ENCODE measurements at regions not wholly inside any gene's neighbourhood (a gene's known extent, or its start where the extent isn't known, plus 50 kb on each side); places are given as distances from the start of the nearest gene placed in this dataset.

GRCh38 chr4:136106753-136107152 is 1425.5 kb downstream of the PCDH18 start:
- TF ChIP-seq TAF1 (IDR thresholded peaks at IDR 0.05; ENCODE audit: low read depth, low read length) (no peak), POU2F2 (IDR thresholded peaks at IDR 0.05; ENCODE audit: low read depth, low read length) (no peak), PAX5 (IDR thresholded peaks at IDR 0.05; ENCODE audit: insufficient read depth, low read length, severe bottlenecking) (no peak), POLR2AphosphoS5 (IDR thresholded peaks at IDR 0.05; ENCODE audit: low read depth, low read length) (no peak), POLR2A (IDR thresholded peaks at IDR 0.05; ENCODE audit: low read depth, low read length) (no peak), SPI1 (IDR thresholded peaks at IDR 0.05; ENCODE audit: low read depth, low read length) (no peak)
- DNase-seq (ENCODE audit: insufficient read length, low spot score) (no peak), FAIRE-seq (no peak)

- FAIRE-seq (no peak), DNase-seq (ENCODE audit: insufficient read length, low spot score) (no peak)
- no peak for TF ChIP-seq PAX5 (IDR thresholded peaks at IDR 0.05; ENCODE audit: insufficient read depth, low read length, severe bottlenecking)
- TF ChIP-seq POLR2A (IDR thresholded peaks at IDR 0.05; ENCODE audit: low read depth, low read length), result no peak
- TF ChIP-seq POU2F2 (IDR thresholded peaks at IDR 0.05; ENCODE audit: low read depth, low read length), result no peak
- TF ChIP-seq SPI1 (IDR thresholded peaks at IDR 0.05; ENCODE audit: low read depth, low read length), result no peak
- TF ChIP-seq POLR2AphosphoS5 (IDR thresholded peaks at IDR 0.05; ENCODE audit: low read depth, low read length), result no peak
- TF ChIP-seq TAF1 (IDR thresholded peaks at IDR 0.05; ENCODE audit: low read depth, low read length), result no peak
These were observed 1428.7 kb downstream of the PCDH18 start for GRCh38 chr4:136103616-136104015.

DNA sequence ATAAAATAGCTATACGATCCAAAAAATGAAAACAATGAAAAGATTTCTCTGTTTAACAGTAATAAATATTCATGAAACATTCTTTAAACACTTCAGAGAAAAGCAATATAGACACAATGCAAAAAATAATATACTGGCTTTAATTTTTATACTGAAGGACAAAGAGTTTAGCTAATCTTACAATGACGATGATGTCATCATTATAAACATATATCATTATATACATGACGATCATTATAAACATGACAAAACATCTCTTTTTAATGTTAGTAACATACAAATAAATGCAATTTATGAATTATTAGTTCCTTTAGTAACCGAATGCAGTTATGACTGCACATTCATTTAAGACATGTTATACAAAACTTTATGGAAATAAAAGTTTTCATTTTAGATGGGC is 1434.6 kb downstream of the PCDH18 start:
- FAIRE-seq (no peak), DNase-seq (ENCODE audit: insufficient read length, low spot score) (no peak)
- TF ChIP-seq TAF1 (IDR thresholded peaks at IDR 0.05; ENCODE audit: low read depth, low read length) (no peak), SPI1 (IDR thresholded peaks at IDR 0.05; ENCODE audit: low read depth, low read length) (no peak), POLR2AphosphoS5 (IDR thresholded peaks at IDR 0.05; ENCODE audit: low read depth, low read length) (no peak), POU2F2 (IDR thresholded peaks at IDR 0.05; ENCODE audit: low read depth, low read length) (no peak), POLR2A (IDR thresholded peaks at IDR 0.05; ENCODE audit: low read depth, low read length) (no peak)

DNA sequence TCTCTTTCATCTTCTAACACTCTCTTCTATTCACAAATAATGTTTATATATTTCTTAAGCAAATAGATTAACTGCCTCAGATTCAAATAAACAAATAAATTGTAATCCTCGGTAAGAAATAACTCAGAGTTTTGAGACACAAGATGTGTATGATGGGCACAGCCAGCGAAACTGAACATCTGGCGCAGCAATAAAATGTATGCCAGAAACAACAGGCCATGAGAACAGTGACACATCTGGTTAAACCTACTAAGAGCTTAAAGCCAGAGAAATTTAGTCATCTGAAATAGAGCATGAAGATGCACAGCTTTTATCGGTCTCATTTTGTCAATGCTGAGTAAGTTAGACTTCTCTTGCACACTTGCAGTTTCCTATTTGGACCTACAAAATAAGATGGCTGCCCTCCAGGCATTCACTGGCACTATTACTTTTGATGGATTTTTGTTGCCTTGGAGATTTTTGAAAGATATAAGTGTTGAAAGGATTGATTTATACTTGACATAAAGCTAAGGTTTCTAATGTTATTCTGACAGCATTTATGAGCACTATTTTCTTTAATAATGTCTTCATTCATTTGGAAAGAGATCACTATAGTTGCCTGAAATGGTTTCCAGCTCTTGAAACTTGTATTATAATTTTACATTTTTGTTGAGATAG is 1444.0 kb downstream of the PCDH18 start:
- TF ChIP-seq TAF1 (IDR thresholded peaks at IDR 0.05; ENCODE audit: low read depth, low read length) (no peak), POU2F2 (IDR thresholded peaks at IDR 0.05; ENCODE audit: low read depth, low read length) (no peak), POLR2AphosphoS5 (IDR thresholded peaks at IDR 0.05; ENCODE audit: low read depth, low read length) (no peak), POLR2A (IDR thresholded peaks at IDR 0.05; ENCODE audit: low read depth, low read length) (no peak), SPI1 (IDR thresholded peaks at IDR 0.05; ENCODE audit: low read depth, low read length) (no peak), PAX5 (IDR thresholded peaks at IDR 0.05; ENCODE audit: insufficient read depth, low read length, severe bottlenecking) (no peak)
- DNase-seq (ENCODE audit: insufficient read length, low spot score) (no peak), FAIRE-seq (no peak)

DNA sequence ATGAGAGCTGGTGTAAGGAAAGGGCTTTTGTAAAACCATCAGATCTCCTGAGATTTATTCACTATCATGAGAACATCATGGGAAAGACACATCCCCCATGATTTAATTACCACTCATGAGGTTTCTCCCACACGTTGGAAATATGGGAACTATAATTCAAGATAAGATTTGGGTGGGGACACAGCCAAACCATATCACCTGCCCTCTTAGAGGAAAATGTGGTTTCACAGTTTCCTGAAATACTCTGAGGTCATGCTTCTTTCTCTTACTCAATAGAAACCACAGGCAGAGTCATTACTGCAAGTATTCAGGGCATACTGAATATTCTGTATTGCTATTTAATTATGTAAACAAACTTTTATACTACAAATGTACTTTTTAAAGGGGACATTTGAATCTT is 1453.3 kb downstream of the PCDH18 start:
- no peak for DNase-seq (ENCODE audit: insufficient read length, low spot score)
- TF ChIP-seq POU2F2 (IDR thresholded peaks at IDR 0.05; ENCODE audit: low read depth, low read length), result no peak
- no peak for TF ChIP-seq SPI1 (IDR thresholded peaks at IDR 0.05; ENCODE audit: low read depth, low read length)
- no peak for FAIRE-seq

- no peak for TF ChIP-seq SPI1 (IDR thresholded peaks at IDR 0.05; ENCODE audit: low read depth, low read length)
- TF ChIP-seq TAF1 (IDR thresholded peaks at IDR 0.05; ENCODE audit: low read depth, low read length), result no peak
- TF ChIP-seq POLR2A (IDR thresholded peaks at IDR 0.05; ENCODE audit: low read depth, low read length), result no peak
- no peak for TF ChIP-seq POLR2AphosphoS5 (IDR thresholded peaks at IDR 0.05; ENCODE audit: low read depth, low read length)
- TF ChIP-seq PAX5 (IDR thresholded peaks at IDR 0.05; ENCODE audit: insufficient read depth, low read length, severe bottlenecking), result no peak
- TF ChIP-seq POU2F2 (IDR thresholded peaks at IDR 0.05; ENCODE audit: low read depth, low read length), result no peak
- FAIRE-seq (no peak), DNase-seq (ENCODE audit: insufficient read length, low spot score) (no peak)
These were observed 1475.5 kb downstream of the PCDH18 start for GRCh38 chr4:136056748-136057147.

DNA sequence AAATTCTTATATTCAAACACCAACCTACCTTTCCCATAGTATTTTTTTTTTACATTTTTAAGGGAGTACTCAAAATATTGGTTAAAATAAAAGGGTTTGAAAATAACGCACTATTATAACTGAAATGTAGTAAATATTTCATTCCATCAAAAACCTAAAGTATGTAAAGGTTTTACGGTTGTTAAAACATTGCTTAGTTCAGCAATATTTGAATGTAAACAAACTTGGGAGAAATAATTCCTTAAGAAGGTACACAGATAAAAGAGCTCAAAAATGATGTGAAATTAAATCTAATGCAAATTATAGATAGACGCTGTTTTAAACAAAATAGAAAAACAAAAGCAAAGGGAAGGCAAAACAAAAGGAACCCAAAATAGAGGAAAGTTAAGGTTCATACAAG is 1476.9 kb downstream of the PCDH18 start:
- no peak for DNase-seq (ENCODE audit: insufficient read length, low spot score)
- TF ChIP-seq TAF1 (IDR thresholded peaks at IDR 0.05; ENCODE audit: low read depth, low read length), result no peak
- TF ChIP-seq PAX5 (IDR thresholded peaks at IDR 0.05; ENCODE audit: insufficient read depth, low read length, severe bottlenecking), result no peak
- TF ChIP-seq POLR2AphosphoS5 (IDR thresholded peaks at IDR 0.05; ENCODE audit: low read depth, low read length), result no peak
- TF ChIP-seq POLR2A (IDR thresholded peaks at IDR 0.05; ENCODE audit: low read depth, low read length), result no peak
- TF ChIP-seq POU2F2 (IDR thresholded peaks at IDR 0.05; ENCODE audit: low read depth, low read length), result no peak
- no peak for FAIRE-seq

- no peak for TF ChIP-seq PAX5 (IDR thresholded peaks at IDR 0.05; ENCODE audit: insufficient read depth, low read length, severe bottlenecking)
- TF ChIP-seq POU2F2 (IDR thresholded peaks at IDR 0.05; ENCODE audit: low read depth, low read length), result no peak
- TF ChIP-seq POLR2A (IDR thresholded peaks at IDR 0.05; ENCODE audit: low read depth, low read length), result no peak
- no peak for TF ChIP-seq SPI1 (IDR thresholded peaks at IDR 0.05; ENCODE audit: low read depth, low read length)
- no peak for TF ChIP-seq TAF1 (IDR thresholded peaks at IDR 0.05; ENCODE audit: low read depth, low read length)
- no peak for TF ChIP-seq POLR2AphosphoS5 (IDR thresholded peaks at IDR 0.05; ENCODE audit: low read depth, low read length)
- FAIRE-seq, result no peak
- DNase-seq (ENCODE audit: insufficient read length, low spot score), result no peak
These were observed 1495.5 kb downstream of the PCDH18 start for GRCh38 chr4:136036744-136037143.

- TF ChIP-seq POLR2AphosphoS5 (IDR thresholded peaks at IDR 0.05; ENCODE audit: low read depth, low read length), result no peak
- no peak for TF ChIP-seq SPI1 (IDR thresholded peaks at IDR 0.05; ENCODE audit: low read depth, low read length)
- no peak for TF ChIP-seq POLR2A (IDR thresholded peaks at IDR 0.05; ENCODE audit: low read depth, low read length)
- TF ChIP-seq PAX5 (IDR thresholded peaks at IDR 0.05; ENCODE audit: insufficient read depth, low read length, severe bottlenecking), result no peak
- no peak for TF ChIP-seq TAF1 (IDR thresholded peaks at IDR 0.05; ENCODE audit: low read depth, low read length)
- TF ChIP-seq POU2F2 (IDR thresholded peaks at IDR 0.05; ENCODE audit: low read depth, low read length), result no peak
- DNase-seq (ENCODE audit: insufficient read length, low spot score) (no peak), FAIRE-seq (no peak)
These were observed 1499.9 kb downstream of the PCDH18 start for GRCh38 chr4:136032391-136032790.

DNA sequence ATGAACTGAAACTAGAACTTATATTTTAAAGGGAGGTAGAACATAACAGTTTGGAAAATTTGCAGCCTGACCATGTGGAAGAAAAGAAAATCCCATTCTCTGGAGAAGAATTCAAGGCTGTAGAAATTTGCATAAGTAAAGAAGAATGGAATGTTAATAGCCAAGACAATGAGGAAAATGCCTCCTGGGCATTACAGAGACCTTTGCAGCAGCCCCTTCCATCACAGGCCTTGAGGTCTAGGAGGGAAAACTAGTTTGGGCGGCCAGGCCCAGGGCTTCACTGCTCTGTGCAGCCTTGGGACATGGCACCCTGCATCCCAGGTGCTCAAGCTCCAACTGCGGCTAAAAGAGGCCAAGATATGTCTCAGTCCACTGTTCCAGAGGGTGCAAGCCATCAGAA is 1506.8 kb downstream of the PCDH18 start:
- DNase-seq (ENCODE audit: insufficient read length, low spot score), result no peak
- TF ChIP-seq SPI1 (IDR thresholded peaks at IDR 0.05; ENCODE audit: low read depth, low read length) (no peak), POLR2AphosphoS5 (IDR thresholded peaks at IDR 0.05; ENCODE audit: low read depth, low read length) (no peak), POU2F2 (IDR thresholded peaks at IDR 0.05; ENCODE audit: low read depth, low read length) (no peak), POLR2A (IDR thresholded peaks at IDR 0.05; ENCODE audit: low read depth, low read length) (no peak), TAF1 (IDR thresholded peaks at IDR 0.05; ENCODE audit: low read depth, low read length) (no peak), PAX5 (IDR thresholded peaks at IDR 0.05; ENCODE audit: insufficient read depth, low read length, severe bottlenecking) (no peak)
- no peak for FAIRE-seq
